ENCODE measurements at regions not wholly inside any gene's neighbourhood (a gene's known extent, or its start where the extent isn't known, plus 50 kb on each side); places are given as distances from the start of the nearest gene placed in this dataset.

DNA sequence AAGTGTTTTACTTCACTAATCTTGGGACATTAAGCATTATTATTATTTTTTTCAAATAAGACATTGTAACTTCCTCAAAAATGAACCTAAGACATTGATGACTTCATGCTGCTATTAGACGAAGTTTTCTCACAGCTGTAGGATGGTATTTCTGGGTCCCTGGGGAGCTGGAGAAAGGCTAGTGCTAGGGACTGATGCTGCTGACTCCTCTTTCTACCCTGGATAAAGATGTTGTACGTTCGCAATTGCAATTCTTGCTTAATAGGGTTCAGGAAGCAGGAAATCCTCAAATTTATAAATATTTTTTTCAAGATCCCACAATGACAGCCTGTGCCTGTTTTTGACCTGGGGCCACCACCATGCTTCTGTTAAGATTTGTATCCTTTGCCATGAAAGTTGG lies 526.0 kb downstream of the CCSER2 start:
- TF ChIP-seq, protein P1, sequence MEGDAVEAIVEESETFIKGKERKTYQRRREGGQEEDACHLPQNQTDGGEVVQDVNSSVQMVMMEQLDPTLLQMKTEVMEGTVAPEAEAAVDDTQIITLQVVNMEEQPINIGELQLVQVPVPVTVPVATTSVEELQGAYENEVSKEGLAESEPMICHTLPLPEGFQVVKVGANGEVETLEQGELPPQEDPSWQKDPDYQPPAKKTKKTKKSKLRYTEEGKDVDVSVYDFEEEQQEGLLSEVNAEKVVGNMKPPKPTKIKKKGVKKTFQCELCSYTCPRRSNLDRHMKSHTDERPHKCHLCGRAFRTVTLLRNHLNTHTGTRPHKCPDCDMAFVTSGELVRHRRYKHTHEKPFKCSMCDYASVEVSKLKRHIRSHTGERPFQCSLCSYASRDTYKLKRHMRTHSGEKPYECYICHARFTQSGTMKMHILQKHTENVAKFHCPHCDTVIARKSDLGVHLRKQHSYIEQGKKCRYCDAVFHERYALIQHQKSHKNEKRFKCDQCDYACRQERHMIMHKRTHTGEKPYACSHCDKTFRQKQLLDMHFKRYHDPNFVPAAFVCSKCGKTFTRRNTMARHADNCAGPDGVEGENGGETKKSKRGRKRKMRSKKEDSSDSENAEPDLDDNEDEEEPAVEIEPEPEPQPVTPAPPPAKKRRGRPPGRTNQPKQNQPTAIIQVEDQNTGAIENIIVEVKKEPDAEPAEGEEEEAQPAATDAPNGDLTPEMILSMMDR (IDR thresholded peaks at IDR 0.05; ENCODE audit: poor library complexity): no peak
- no peak for TF ChIP-seq EZH2phosphoT487 (IDR thresholded peaks at IDR 0.05; ENCODE audit: low read depth, severe bottlenecking, unreplicated experiment)
- TF ChIP-seq EZH2 (IDR thresholded peaks at IDR 0.05; ENCODE audit: borderline replicate concordance): no peak
